ENCODE measurements at regions not wholly inside any gene's neighbourhood (a gene's known extent, or its start where the extent isn't known, plus 50 kb on each side); places are given as distances from the start of the nearest gene placed in this dataset.

DNA sequence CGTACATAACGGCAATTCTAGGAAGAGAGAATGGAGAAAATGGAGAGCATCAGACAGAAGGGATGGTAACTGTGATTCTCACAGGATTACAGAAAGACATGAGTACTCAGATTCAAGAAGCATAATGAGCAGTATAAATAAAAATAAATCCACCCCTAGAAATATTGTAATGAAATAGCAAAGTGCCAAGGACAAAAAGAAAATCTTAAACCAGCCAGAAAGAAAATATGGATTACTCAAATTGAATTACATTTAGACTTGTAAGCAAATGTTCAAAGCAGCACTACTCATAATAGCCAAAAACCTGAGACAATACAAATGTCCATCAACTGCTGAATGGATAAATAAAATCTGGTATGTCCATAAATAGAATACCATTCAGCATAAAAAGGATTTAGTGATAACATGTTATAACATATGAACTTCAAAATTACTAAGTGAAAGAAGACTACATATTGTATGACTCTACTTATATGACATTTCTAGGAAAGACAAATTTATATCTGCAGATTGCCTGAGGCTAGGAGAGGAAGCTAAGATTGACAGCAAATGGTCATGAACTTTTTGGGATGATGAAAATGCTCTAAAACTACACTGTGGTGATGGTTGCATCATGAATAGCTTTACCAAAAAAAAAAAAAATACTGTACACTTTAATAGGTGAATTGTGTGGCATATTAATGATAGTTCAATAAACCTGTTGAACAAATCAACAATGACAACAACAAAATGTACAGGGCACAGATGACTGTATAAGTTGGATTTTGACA, 63.4 kb upstream of the SPTBN1 start:
- no peak for DNase-seq (ENCODE audit: low spot score)

DNA sequence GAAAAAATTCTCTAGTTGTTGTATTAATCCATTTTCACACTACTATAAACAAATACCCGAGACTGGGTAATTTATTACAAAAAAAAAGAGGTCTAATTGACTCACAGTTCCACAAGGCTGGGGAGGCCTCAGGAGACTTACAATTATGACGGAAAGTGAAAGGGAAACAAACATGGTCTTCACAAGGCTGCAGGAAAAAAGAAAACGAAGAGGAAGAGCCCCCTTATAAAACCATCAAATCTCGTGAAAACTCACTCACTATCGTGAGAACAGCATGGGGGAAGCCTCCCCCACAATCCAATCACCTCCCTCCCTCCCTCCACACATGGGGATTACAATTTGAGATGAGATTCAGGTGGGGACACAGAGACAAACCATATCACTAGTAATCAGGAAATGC, 61.7 kb upstream of the SPTBN1 start:
- DNase-seq (ENCODE audit: low spot score), result no peak

DNA sequence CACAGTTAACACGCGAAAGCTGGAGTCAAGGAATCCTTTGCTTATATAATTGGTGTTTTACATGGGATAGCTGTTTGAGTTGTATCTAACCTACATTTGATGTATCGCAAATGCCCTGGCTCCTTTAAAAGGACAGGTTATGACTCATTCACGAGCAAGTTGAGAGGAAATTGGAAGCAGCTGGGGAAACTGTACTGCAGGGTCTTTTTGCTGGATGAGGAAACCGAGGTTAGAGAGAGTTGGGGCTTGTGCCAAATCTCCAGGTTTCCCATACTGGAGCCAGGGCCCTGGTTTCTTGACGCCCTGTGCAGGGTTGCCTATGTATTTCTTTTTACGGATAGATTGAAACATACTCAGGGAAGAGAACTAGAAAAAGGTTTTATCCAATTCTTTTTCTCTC, 60.0 kb upstream of the SPTBN1 start:
- DNase-seq (ENCODE audit: low spot score), result peak; percentile 45

DNA sequence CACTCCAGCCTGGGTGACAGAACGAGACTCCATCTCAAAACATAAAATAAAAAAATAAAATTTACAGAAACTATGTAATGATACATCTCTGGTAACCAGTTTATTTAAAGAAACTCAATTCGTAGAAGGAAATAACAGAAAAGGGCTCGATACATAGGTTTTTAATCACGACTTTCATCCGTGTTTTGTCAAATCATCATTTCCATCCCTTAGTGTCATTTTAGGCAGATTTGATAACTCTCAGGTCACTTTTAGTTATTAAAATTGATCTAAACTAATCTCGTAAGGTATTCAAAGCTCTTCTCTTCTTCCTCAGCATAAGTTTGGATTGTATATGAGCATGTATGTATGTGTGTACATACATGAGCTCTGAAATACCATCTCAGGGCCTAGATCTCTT, 59.3 kb upstream of the SPTBN1 start:
- DNase-seq (ENCODE audit: low spot score), result no peak

DNA sequence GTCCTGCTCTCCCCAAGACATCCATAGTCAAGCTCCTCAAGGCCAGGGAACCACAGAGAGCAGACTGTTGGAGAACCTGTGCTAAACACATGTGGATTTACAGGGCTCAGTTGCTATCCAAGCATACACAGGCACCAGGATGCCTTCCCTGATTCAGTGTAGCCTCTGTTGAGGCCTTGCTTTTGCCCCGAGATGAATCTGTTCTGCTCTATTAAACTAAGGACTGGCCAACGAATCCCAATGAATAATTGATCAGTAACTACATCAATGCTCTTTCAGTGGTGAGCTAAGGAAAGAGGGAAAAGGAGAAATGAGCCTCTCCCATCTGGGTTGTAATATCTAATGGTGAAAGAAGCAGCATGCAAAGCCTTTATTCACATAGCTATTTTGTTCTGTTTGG, 58.7 kb upstream of the SPTBN1 start:
- no peak for DNase-seq (ENCODE audit: low spot score)

DNA sequence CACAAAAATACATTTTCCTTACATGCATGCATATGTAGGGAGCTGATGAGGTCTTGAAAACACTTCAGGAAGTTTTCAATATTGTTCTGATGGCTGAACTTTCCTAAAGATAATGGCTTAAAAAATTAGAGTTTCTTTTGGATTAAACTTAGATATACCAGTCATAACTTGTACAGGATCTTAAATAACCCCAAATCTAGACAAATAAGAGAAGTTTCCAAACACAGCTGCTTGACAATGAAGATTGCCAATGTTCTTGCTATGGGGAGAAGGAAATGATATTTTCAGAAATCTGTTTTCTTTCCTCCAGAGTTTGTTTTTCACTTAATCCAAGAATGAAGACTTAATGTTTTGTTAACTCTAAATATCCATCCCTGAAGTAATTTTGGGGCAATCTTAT, 54.6 kb upstream of the SPTBN1 start:
- DNase-seq (ENCODE audit: low spot score), result no peak

DNA sequence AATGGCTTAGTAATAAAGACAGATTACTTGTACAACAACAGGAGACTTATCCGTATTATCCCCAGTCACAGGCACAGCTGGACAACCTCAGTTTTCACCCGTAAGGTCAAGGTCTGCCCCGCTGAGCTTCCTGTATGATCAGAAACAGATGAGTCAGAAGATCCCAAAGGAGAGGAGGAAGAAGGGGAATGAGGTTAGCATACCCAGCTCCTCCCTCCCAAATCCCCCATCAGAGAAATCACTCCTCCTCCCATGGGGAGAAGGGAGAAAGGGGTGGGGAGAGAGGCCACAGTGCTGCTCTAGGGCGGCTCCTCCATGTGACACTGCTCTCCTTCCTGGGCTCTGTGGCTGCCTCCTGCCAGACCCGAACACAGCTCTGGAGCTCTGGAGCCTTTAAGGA, 53.8 kb upstream of the SPTBN1 start:
- no peak for DNase-seq (ENCODE audit: low spot score)

DNA sequence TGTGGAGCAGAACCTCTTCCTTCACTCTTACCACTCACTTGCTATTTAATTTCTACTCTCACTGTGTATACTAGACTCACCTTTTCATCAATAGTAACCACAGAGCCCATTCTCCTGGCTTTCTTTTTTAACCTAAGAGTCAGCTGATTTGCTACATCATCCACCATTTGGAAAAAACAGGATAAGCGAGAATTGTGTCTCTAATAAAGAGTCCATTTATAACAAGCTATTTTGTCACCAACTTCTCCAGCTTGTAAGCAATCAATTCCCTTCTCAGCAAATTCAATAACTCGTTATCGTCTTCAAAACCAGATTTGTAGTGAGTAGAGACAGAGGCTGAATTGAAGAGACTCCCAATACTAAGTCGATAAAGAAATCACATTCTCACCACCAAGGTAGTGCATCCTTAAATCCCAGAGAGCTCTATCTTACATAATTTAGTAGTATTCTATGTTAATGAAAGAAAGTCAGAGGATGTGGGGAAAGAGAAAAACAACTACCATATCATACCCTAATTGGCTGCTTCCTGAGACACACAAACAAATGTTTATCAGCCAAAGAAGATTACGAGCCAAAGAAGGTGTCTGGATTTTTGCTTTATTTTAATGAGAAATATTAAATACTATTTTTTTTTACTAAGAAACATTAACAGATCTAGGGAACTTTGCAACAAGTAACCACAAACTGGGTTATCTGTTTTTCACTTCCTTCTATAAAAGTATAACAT, 52.5 kb upstream of the SPTBN1 start:
- no peak for DNase-seq (ENCODE audit: low spot score)

DNA sequence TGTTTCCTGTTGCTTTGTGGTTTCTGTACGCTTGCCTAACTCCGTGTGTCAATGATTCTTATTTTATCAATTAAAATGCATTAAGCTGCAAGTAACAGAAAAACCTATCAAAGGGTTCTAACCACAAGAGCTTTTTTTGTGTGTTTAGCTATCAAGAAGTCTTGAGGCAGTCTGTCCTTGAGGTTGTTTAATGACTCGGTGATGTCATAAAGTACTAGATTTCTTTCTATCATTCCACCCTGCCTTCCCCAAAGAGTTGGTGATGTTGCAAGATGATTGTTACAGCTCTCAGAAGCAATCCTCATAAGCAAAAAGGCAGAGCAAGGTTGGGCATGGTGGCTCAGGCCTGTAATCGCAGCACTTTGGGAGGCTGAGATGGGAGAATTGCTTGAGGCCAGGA, 51.9 kb upstream of the SPTBN1 start:
- no peak for DNase-seq (ENCODE audit: low spot score)

DNA sequence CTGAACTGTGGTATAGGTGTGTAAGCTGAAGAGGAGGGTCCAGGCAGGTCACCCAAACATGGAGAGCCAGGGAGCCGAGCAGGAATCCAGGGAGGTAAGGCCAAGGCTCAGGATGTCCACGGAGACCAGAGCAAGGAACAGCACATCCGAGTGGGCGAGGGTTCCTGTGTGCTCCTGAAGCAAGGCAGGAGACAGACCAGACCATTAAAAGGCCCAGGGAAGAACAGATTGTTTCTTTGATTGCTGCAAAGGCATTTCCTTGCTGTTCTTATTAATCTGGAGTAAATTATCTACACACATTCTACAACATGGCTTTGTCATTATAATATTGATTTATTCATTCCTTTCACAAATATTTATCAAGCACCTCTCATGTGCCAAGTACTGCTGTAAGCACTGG, 50.1 kb upstream of the SPTBN1 start:
- DNase-seq (ENCODE audit: low spot score), result no peak

Data from GM03348 (cell line).